CD4-positive, alpha-beta T cell (primary cell): ENCODE measurements at regions not wholly inside any gene's neighbourhood (a gene's known extent, or its start where the extent isn't known, plus 50 kb on each side); places are given as distances from the start of the nearest gene placed in this dataset.

Experiments
- ATAC-seq: fragments of 200-7000 bp; cut with Tn5 transposase; one replicate; pipeline ENCODE4 v1.10.0; 2022; ENCODE audit warnings: mild to moderate bottlenecking; ENCODE audit not compliant: poor library complexity
- CTCF ChIA-PET: fragments of 350-600 bp; sonication (Branson Sonifier 250); formaldehyde crosslinking; loops from one replicate; lab custom pipeline; 2021; ENCODE audit warnings: antibody characterized with exemption, inconsistent platforms; lab: Charles Lee
- POLR2A ChIA-PET: fragments of 350-600 bp; sonication (Branson Sonifier 250); formaldehyde crosslinking; loops from one replicate; lab custom pipeline; 2021; ENCODE audit warnings: antibody characterized with exemption, inconsistent platforms; lab: Charles Lee
- DNase-seq, 14 experiments: peaks; one replicate each; pipeline ENCODE4 v3.0.0-alpha.2; 2013 to 2020; ENCODE audit warnings: mixed read lengths in 2 of 14
- H3K27ac ChIP-seq, 2 donors: one replicate each; pipeline versions ENCODE4 v1.5.1 to v1.7.0; 2013; ENCODE audit warnings: low read length in 2 of 2, low read depth in 1 of 2, mild to moderate bottlenecking in 1 of 2
- H3K27me3 ChIP-seq, 2 experiments: 1 replicate in 1 of 2; 2 replicates in 1 of 2; pipeline versions ENCODE4 v1.6.1 to v1.7.0; 2013; ENCODE audit warnings: low read length in 2 of 2, control low read depth in 1 of 2, mild to moderate bottlenecking in 1 of 2, moderate library complexity in 1 of 2; ENCODE audit not compliant: insufficient read depth in 2 of 2, control insufficient read depth in 1 of 2
- H3K36me3 ChIP-seq: one replicate; pipeline ENCODE4 v1.6.1; 2013; ENCODE audit warnings: low read length, control low read depth; ENCODE audit not compliant: insufficient read depth
- H3K4me1 ChIP-seq: one replicate; pipeline ENCODE4 v1.6.1; 2013; ENCODE audit warnings: low read length, control low read depth; ENCODE audit not compliant: insufficient read depth
- H3K4me3 ChIP-seq: one replicate; pipeline ENCODE4 v1.5.1; 2013; ENCODE audit warnings: mild to moderate bottlenecking, low read length, moderate library complexity
- H3K9me3 ChIP-seq, 2 experiments: 1 replicate in 1 of 2; 2 replicates in 1 of 2; pipeline versions ENCODE4 v1.6.1 to v1.7.0; 2013; ENCODE audit warnings: low read length in 2 of 2, mild to moderate bottlenecking in 2 of 2, control low read depth in 1 of 2, moderate library complexity in 1 of 2; ENCODE audit not compliant: control insufficient read depth in 1 of 2, insufficient read depth in 1 of 2
- H3K27ac Mint-ChIP-seq: one replicate; pipeline ENCODE4 v1.8.0; 2020; ENCODE audit warnings: mixed read lengths
- H3K27me3 Mint-ChIP-seq: one replicate; pipeline ENCODE4 v1.8.0; 2021; ENCODE audit warnings: mixed read lengths
- H3K36me3 Mint-ChIP-seq: one replicate; pipeline ENCODE4 v1.8.0; 2021; ENCODE audit warnings: low read depth, mixed read lengths
- H3K4me1 Mint-ChIP-seq: one replicate; pipeline ENCODE4 v1.8.0; 2021; ENCODE audit warnings: low read depth, mixed read lengths
- H3K4me3 Mint-ChIP-seq: one replicate; pipeline ENCODE4 v1.8.0; 2020; ENCODE audit warnings: mild to moderate bottlenecking, mixed read lengths
- H3K9me3 Mint-ChIP-seq: one replicate; pipeline ENCODE4 v1.8.0; 2020; ENCODE audit warnings: mixed read lengths
- CTCF ChIP-seq: fragments of 200-600 bp; IDR thresholded peaks from one replicate; pipeline ENCODE4 v1.8.0; 2022; ENCODE audit warnings: antibody characterized with exemption, mild to moderate bottlenecking
- intact Hi-C, 2 experiments: fragments of 100-400 bp; cut with DNase I in 1 of 2; cut with micrococcal nuclease in 1 of 2; formaldehyde crosslinking; loops; one replicate each; pipeline versions ENCODE4 v1.15.1 to v1.9.0; 2023 to 2025; cut with DNase I, micrococcal nuclease

DNA sequence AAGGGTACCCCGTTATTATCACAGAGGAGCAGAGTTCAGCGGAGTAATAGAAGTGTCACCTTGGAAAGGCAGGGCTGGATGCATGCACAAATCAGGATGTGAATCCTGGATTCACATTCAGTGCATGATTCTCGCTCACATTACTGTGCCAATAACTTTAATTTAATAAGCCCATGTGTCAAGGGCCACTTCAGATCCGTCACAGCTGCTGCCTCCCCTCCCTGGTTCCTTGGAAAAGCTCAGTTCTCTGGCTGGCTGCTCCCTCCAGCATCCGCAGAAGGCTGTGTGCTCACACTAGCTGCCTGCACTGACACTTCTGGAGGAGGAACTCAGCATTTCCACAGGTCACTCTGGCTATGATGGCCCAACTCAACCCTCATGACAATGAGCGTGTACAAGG lies 256.8 kb upstream of the ADAMTS16 start:
- TF ChIP-seq CTCF = no peak
- intact Hi-C loops = no loop called here
- CTCF ChIA-PET = no interaction called here
- no peaks in the 10 kb centered on the region for H3K36me3 ChIP-seq
- H3K27me3 ChIP-seq = no peaks in the 10 kb centered on the region
- Mint-ChIP-seq H3K4me3 (no peak overlapping the region), H3K9me3 (peaks cover 6% of the 10 kb centered on the region), H3K36me3 (no peaks in the 10 kb centered on the region), H3K27me3 (no peaks in the 10 kb centered on the region), H3K27ac (no peak overlapping the region), H3K4me1 (no peaks in the 10 kb centered on the region)
- no peak for DNase-seq
- ATAC-seq = no peak
- H3K9me3 ChIP-seq = peaks cover 0 to 13% of the 10 kb centered on the region in 2 experiments
- no peaks in the 10 kb centered on the region for H3K4me1 ChIP-seq
- POLR2A ChIA-PET = no interaction called here
- no peak overlapping the region for H3K27ac ChIP-seq
- no peak overlapping the region for H3K4me3 ChIP-seq

DNA sequence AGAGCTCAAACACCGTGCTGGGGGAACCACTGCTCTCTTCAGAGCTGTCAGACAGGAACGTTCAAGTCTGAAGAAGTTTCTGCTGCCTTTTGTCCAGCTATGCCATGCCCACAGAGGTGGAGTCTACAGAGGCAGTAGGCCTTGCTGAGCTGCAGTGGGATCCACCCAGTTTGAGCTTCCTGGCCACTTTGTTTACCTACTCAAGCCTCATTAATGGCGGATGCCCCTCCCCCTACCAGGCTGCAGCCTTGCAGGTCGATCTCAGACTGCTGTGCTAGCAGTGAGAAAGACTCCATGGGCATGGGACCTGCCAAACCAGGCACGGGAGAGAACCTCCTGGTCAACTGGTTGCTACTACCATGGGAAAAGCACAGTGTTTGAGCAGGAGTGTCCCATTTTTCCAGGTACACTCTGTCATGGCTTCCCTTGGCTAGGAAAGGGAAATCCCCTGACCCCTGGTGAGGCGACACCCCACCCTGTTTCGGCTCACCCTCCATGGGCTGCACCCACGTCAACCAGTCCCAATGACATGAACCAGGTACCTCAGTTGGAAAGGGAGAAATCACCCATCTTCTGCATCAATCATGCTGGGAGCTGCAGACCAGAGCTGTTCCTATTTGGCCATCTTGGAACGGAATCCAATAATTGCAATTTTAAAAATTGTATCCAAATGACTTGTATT lies 246.9 kb upstream of the ADAMTS16 start:
- Mint-ChIP-seq H3K27ac (no peak overlapping the region), H3K4me3 (no peak overlapping the region), H3K27me3 (no peaks in the 10 kb centered on the region), H3K9me3 (peaks cover 10% of the 10 kb centered on the region), H3K4me1 (no peaks in the 10 kb centered on the region), H3K36me3 (no peaks in the 10 kb centered on the region)
- intact Hi-C loops = no loop called here
- no peak overlapping the region for H3K4me3 ChIP-seq
- no peak for ATAC-seq
- no peak for DNase-seq
- no peak overlapping the region for H3K27ac ChIP-seq
- TF ChIP-seq CTCF = no peak
- ChIA-PET CTCF (no interaction called here), POLR2A (no interaction called here)
- no peaks in the 10 kb centered on the region for H3K4me1 ChIP-seq
- no peaks in the 10 kb centered on the region for H3K27me3 ChIP-seq
- H3K9me3 ChIP-seq = peaks cover 0 to 8% of the 10 kb centered on the region in 2 experiments
- no peaks in the 10 kb centered on the region for H3K36me3 ChIP-seq

GRCh38 chr5:4896328-4896727 lies 243.8 kb upstream of the ADAMTS16 start:
- Mint-ChIP-seq H3K27me3 (no peaks in the 10 kb centered on the region), H3K4me1 (no peaks in the 10 kb centered on the region), H3K4me3 (no peak overlapping the region), H3K27ac (no peak overlapping the region), H3K9me3 (peaks cover 7% of the 10 kb centered on the region), H3K36me3 (no peaks in the 10 kb centered on the region)
- Histone ChIP-seq H3K36me3 (no peaks in the 10 kb centered on the region), H3K27me3 (no peaks in the 10 kb centered on the region), H3K4me1 (no peaks in the 10 kb centered on the region), H3K9me3 (peaks cover 0 to 12% of the 10 kb centered on the region in 2 experiments), H3K4me3 (no peak overlapping the region), H3K27ac (no peak overlapping the region)
- intact Hi-C loops = no loop called here
- no peak for TF ChIP-seq CTCF
- no peak for DNase-seq
- ChIA-PET CTCF (interaction anchor here (0.7 kb wide), 1 partner anchor 36 kb away, joined by 3 read pairs; no protein-coding TSS in a partner anchor), POLR2A (no interaction called here)
- no peak for ATAC-seq
